BJ (cell line): ENCODE measurements at regions not wholly inside any gene's neighbourhood (a gene's known extent, or its start where the extent isn't known, plus 50 kb on each side); places are given as distances from the start of the nearest gene placed in this dataset.

Experiments used
- CTCF ChIA-PET: fragments of 350-600 bp; formaldehyde crosslinking; extraction: SDS; loops from one replicate; lab custom pipeline; 2021; ENCODE audit warnings: antibody characterized with exemption, inconsistent platforms; lab: Yijun Ruan, JAX
- POLR2A ChIA-PET: fragments of 300-600 bp; sonication (Branson Sonifier 250); formaldehyde crosslinking; extraction: SDS; loops from one replicate; lab custom pipeline; 2021; ENCODE audit warnings: antibody characterized with exemption; lab: Charles Lee
- DNase-seq: peaks from one replicate; pipeline ENCODE4 v3.0.0-alpha.2; 2011; ENCODE audit warnings: low read depth
- H3K27me3 ChIP-seq: 2 replicates; pipeline ENCODE4 v1.6.0; 2011; ENCODE audit warnings: low read length; ENCODE audit not compliant: control insufficient read depth, insufficient read depth
- H3K36me3 ChIP-seq: 2 replicates; pipeline ENCODE4 v1.5.1; 2011; ENCODE audit warnings: low read length; ENCODE audit not compliant: control insufficient read depth, insufficient read depth
- H3K4me3 ChIP-seq: 2 replicates; pipeline ENCODE4 v1.5.1; 2011; ENCODE audit warnings: low read depth, mild to moderate bottlenecking, control low read depth, low read length
- TF ChIP-seq, protein P1 (sequence below): IDR thresholded peaks from 2 replicates; pipeline ENCODE4 v1.5.1; 2011; ENCODE audit warnings: low read depth, mild to moderate bottlenecking, control low read depth, inconsistent platforms, low read length, moderate library complexity; ENCODE audit not compliant: insufficient read depth

DNA sequence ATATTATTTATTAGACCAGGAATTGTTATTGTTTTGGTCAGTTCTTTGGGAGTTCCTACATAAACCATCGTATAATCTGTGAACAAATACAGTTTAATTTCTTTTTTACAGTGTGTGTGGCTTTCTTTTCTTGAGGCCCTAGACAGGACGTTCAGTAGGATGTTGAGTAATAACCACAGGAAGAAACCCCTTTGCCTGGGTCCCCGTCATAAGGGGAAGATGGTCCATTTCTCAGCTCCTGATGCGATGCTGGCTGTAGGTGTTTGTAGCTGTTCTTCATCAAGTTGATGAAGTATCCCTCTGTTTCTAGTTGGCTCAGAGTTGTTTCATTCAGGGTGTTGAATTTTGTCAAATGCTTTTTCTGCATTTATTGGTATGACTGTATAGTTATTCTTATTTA is 219.7 kb upstream of the ADARB2 start:
- POLR2A ChIA-PET, result no interaction called here

DNA sequence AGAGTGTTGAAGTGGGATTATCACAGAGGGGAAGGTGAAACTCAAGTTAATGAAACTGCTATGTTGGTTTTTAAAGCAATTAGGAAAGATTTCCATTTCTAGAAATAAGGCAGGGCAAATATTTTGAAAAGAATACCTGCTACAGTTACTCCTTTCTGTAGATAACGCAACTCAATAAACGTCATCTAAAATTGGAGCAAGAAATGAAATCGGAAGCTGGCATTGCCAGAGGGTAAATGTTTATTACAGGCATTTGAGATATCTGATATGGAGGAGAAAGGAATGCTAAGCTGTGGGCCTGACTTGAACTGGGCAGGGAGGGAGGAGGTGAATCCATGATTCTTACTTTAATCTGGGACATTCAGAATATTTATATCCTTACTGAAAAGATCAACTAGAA is 217.0 kb upstream of the ADARB2 start:
- TF ChIP-seq, protein P1, sequence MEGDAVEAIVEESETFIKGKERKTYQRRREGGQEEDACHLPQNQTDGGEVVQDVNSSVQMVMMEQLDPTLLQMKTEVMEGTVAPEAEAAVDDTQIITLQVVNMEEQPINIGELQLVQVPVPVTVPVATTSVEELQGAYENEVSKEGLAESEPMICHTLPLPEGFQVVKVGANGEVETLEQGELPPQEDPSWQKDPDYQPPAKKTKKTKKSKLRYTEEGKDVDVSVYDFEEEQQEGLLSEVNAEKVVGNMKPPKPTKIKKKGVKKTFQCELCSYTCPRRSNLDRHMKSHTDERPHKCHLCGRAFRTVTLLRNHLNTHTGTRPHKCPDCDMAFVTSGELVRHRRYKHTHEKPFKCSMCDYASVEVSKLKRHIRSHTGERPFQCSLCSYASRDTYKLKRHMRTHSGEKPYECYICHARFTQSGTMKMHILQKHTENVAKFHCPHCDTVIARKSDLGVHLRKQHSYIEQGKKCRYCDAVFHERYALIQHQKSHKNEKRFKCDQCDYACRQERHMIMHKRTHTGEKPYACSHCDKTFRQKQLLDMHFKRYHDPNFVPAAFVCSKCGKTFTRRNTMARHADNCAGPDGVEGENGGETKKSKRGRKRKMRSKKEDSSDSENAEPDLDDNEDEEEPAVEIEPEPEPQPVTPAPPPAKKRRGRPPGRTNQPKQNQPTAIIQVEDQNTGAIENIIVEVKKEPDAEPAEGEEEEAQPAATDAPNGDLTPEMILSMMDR, result no peak
- no peak for DNase-seq
- H3K27me3 ChIP-seq, result no peaks in the 10 kb centered on the region
- no peak overlapping the region for H3K4me3 ChIP-seq
- H3K36me3 ChIP-seq, result no peaks in the 10 kb centered on the region
- ChIA-PET CTCF (no interaction called here), POLR2A (no interaction called here)

More for the DNA sequence above, 219.7 kb upstream of the ADARB2 start:
- CTCF ChIA-PET, result no interaction called here
- no peak for DNase-seq
- H3K27me3 ChIP-seq, result no peaks in the 10 kb centered on the region
- H3K36me3 ChIP-seq, result no peaks in the 10 kb centered on the region
- TF ChIP-seq, protein P1, result no peak
- no peak overlapping the region for H3K4me3 ChIP-seq

DNA sequence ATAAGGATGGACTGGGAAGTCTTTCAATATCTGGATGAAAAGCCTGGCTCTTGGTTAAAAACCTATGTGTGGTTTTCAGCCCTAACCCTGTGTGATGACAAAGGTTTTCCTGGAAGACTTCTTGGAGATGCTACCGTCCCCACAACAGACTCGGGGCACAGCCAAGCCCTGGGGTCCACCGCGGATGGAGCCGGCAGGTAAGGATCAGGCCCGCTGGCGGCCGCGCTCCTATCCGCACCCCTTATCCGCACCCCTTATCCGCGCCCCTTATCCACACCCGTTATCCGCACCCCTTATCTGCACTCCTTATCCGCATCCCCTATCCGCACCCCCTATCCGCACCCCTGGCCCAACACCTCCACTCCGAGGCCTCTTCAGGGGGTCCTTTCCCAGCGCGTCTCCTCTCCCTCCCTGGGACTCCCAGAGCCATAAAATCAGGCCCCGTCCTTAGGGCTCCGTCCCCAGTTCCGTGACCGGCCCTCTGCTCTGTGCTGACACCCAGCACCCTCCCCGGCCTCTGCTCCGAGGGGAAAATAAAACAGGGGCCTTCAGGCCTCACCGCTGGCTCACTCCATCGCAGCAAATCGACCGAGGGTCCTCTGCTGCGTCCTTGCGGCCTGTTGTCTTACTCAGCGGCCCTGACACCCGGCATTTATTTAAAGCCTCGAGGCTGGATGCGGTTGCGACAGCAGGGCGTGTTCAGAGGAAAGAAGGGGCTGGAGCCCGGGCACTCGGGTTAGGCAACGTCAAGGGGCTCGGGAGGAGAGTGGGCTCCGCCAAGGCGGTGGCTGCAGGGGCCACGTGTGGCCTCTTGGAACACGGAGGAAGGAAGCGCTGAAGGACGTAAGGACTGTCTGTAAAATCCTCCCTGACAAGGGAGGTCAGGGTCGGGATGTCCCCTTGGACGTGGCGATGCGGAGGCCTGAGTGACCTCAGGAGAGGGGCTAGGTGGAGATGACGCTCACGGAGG is 215.1 kb upstream of the ADARB2 start:
- no peaks in the 10 kb centered on the region for H3K27me3 ChIP-seq
- ChIA-PET POLR2A (no interaction called here), CTCF (no interaction called here)
- TF ChIP-seq, protein P1, result no peak
- DNase-seq, result no peak
- H3K4me3 ChIP-seq, result no peak overlapping the region
- no peaks in the 10 kb centered on the region for H3K36me3 ChIP-seq

DNA sequence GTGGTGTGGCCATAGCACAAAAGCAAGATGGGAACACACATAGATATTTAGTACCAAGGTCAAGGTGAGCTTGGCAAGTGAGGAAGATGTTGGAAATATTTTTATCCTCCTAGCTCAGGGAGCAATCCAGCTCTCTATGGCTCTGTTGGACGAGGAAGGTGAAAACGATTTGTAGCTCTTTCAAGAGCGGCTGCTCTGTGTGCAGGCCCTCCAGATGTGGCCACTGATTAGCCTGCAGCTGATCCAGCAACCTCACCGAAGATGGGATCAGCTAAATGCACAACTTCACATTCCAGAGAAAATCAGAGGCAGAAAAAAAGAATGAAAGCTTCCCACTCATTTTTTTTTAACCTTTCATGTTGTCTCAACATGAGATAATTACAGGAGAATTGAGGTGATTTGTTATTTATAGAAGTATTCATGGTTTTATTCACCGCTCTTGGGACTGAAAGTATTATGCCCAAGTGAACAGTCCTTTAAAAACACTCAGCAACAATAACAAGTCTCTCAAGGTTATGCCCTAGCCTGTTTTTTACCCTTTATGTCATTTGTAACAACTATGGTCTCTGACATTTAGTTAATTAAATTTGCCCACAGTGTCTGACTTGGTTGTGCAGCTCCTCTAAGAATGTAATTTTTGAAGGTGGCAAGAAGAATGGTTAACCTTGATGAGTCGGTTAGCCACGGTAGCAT is 213.6 kb upstream of the ADARB2 start:
- TF ChIP-seq, protein P1, result no peak
- no peaks in the 10 kb centered on the region for H3K36me3 ChIP-seq
- no peak for DNase-seq
- H3K27me3 ChIP-seq, result no peaks in the 10 kb centered on the region
- POLR2A ChIA-PET, result no interaction called here
- H3K4me3 ChIP-seq, result no peak overlapping the region
- CTCF ChIA-PET, result no interaction called here

DNA sequence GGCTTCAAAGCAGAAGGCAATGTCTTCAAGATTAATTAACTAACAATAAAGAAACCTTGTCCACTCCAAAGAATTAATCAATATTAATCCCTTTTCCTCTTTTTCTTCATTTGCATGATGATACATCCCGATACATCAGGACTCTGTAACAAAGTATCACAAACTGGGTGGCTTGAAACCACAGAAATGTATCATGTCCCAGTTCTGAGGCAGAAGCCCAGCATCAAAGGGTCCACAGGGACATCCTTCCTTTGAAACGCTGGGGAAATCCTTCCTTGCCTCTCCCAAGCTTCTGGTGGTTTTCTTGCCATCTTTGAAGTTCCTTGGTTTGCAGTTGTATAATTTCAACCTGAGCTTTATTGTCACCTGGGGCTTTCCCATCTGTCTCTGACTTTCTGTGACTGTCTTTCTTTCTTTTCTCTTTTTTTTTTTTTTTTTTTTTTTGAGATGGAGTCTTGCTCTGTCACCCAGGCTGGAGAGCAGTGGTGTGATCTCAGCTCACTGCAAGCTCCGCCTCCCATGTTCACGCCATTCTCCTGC is 210.2 kb upstream of the ADARB2 start:
- Histone ChIP-seq H3K27me3 (no peaks in the 10 kb centered on the region), H3K4me3 (no peak overlapping the region), H3K36me3 (no peaks in the 10 kb centered on the region)
- POLR2A ChIA-PET, result no interaction called here
- CTCF ChIA-PET, result no interaction called here
- TF ChIP-seq, protein P1, result no peak
- no peak for DNase-seq
